ENCODE measurements at regions not wholly inside any gene's neighbourhood (a gene's known extent, or its start where the extent isn't known, plus 50 kb on each side); places are given as distances from the start of the nearest gene placed in this dataset.

- no peak overlapping the region for H3K4me2 ChIP-seq (ENCODE audit: low read depth, low read length, poor library complexity, severe bottlenecking)
- H2AFZ ChIP-seq (ENCODE audit: low read length): no peak overlapping the region
- H3K79me2 ChIP-seq (ENCODE audit: low read length): no peaks in the 10 kb centered on the region
- no peak overlapping the region for H3K9ac ChIP-seq (ENCODE audit: low read length)
- no peaks in the 10 kb centered on the region for H3K4me1 ChIP-seq (ENCODE audit: low read length)
- H3K27ac ChIP-seq (ENCODE audit: low read length): no peak overlapping the region
- H3K4me3 ChIP-seq (ENCODE audit: low read length): no peak overlapping the region
- H4K20me1 ChIP-seq (ENCODE audit: insufficient read depth, low read depth, low read length): no peaks in the 10 kb centered on the region
- H3K27me3 ChIP-seq (ENCODE audit: low read length): no peaks in the 10 kb centered on the region
- H3K9me2 ChIP-seq (replicated peaks; ENCODE audit: insufficient read depth, low read length): no peaks in the 10 kb centered on the region
- no peaks in the 10 kb centered on the region for H3K9me3 ChIP-seq (ENCODE audit: low read length)
- H3K36me3 ChIP-seq (ENCODE audit: insufficient read depth, low read length): no peaks in the 10 kb centered on the region
- no peak for DNase-seq
Measured at GRCh38 chr11:71083105-71083504, 169.3 kb downstream of the SHANK2 start.

- Histone ChIP-seq H3K9me2 (replicated peaks; ENCODE audit: insufficient read depth, low read length) (no peaks in the 10 kb centered on the region), H3K4me1 (ENCODE audit: low read length) (no peaks in the 10 kb centered on the region), H3K9me3 (ENCODE audit: low read length) (no peaks in the 10 kb centered on the region), H3K4me2 (ENCODE audit: low read depth, low read length, poor library complexity, severe bottlenecking) (no peak overlapping the region), H3K4me3 (ENCODE audit: low read length) (no peak overlapping the region), H4K20me1 (ENCODE audit: insufficient read depth, low read depth, low read length) (no peaks in the 10 kb centered on the region), H3K27me3 (ENCODE audit: low read length) (no peaks in the 10 kb centered on the region), H3K27ac (ENCODE audit: low read length) (no peak overlapping the region), H3K36me3 (ENCODE audit: insufficient read depth, low read length) (no peaks in the 10 kb centered on the region), H2AFZ (ENCODE audit: low read length) (no peak overlapping the region), H3K79me2 (ENCODE audit: low read length) (no peaks in the 10 kb centered on the region), H3K9ac (ENCODE audit: low read length) (no peak overlapping the region)
- DNase-seq: no peak
Measured at GRCh38 chr11:71082454-71082853, 169.9 kb downstream of the SHANK2 start.

DNA sequence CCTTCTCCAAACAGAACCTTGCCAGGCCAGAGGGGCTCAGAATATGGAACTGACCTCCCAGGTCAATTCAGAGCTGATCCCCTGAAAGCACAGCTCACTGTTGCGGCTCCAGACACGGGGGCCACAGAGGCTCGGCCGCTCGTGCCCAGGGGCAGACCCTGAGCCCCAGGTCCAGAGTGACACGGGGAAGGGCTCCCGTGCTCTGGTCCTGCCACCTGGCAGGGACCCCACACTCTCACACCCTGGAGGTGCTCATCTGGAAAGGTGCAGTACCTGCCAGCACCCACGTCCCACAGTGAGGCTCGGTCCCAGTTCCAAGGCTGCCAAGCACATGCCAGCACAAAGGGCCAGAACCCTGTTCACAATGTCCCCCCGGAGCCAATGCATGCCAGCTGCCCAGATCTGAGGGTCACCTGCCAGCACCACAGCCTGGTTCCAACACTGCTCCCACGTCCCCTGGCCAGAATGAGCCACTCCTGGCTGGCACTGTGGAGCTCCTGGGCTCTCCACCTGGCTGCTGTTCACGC is 170.6 kb downstream of the SHANK2 start:
- H3K4me3 ChIP-seq (ENCODE audit: low read length): no peak overlapping the region

DNA sequence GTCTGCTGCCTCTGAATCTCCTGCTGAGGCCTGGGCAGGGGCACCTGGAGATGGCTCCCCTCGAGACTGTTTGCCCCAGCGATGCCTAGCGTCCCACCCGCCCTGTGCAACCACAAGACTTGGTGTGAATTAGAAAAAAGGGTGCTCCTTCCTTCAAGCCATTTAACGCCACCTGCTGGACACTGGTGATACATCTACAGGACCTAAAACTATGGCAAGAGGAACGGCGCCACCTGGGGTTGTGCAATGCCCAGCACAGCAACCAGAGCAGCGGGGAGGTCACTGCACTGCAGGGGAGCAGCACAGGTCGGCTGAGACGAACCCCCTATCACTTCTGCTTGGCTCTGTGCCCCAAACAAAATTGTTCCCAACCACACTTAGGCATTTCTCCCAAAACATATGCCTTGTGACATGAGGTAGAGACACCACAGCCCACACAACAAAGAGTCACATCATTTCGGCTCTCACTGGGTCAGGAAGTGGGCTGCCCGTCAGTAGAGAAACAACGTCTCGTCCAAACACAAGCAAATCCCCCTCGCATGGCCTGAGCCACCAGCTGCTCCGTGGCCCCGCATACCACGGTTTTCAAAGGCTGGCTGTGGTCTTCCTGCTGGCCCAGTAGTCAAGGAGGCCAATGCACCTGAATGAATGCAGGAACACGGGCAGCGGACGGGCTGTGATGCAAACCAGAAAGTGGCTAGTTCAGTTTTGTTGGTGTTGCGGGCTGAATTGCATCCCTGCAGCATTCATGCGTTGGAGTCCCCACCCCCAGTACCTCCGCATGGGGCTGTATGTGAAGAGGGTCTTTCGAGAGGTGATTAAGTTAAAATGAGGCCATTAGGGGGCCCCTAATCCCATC is 171.9 kb downstream of the SHANK2 start:
- Histone ChIP-seq H3K4me2 (ENCODE audit: low read depth, low read length, poor library complexity, severe bottlenecking) (no peak overlapping the region), H3K36me3 (ENCODE audit: insufficient read depth, low read length) (no peaks in the 10 kb centered on the region)
- peak; percentile 93 for DNase-seq

More for the DNA sequence above, 170.6 kb downstream of the SHANK2 start:
- Histone ChIP-seq H3K9ac (ENCODE audit: low read length) (no peak overlapping the region), H3K4me2 (ENCODE audit: low read depth, low read length, poor library complexity, severe bottlenecking) (no peak overlapping the region), H3K27me3 (ENCODE audit: low read length) (no peaks in the 10 kb centered on the region), H3K79me2 (ENCODE audit: low read length) (no peaks in the 10 kb centered on the region), H3K27ac (ENCODE audit: low read length) (no peak overlapping the region), H3K9me3 (ENCODE audit: low read length) (no peaks in the 10 kb centered on the region), H2AFZ (ENCODE audit: low read length) (no peak overlapping the region), H3K4me1 (ENCODE audit: low read length) (no peaks in the 10 kb centered on the region), H3K9me2 (replicated peaks; ENCODE audit: insufficient read depth, low read length) (no peaks in the 10 kb centered on the region), H4K20me1 (ENCODE audit: insufficient read depth, low read depth, low read length) (no peaks in the 10 kb centered on the region), H3K36me3 (ENCODE audit: insufficient read depth, low read length) (no peaks in the 10 kb centered on the region)
- no peak for DNase-seq

DNA sequence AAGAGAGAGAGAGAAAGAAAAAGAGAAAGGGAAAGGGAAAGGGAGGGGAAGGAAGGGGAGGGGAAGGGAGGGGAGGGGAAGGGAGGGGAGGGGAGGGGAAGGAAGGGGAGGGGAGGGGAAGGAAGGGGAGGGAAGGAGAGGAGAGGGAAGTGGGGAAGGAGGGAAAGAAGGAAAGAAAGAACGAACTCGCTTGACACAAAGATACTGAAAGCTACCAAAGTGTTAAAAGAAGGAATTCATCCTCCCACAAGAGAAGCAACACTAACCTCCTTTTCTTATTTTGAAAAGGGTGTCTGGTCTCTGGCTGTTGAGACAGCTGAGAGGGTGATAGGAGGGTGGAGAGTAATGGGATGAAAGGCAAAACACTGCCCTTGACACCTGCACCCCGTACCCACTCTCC is 172.6 kb downstream of the SHANK2 start:
- Histone ChIP-seq H2AFZ (ENCODE audit: low read length) (no peak overlapping the region), H3K36me3 (ENCODE audit: insufficient read depth, low read length) (no peaks in the 10 kb centered on the region), H3K9ac (ENCODE audit: low read length) (no peak overlapping the region), H3K4me3 (ENCODE audit: low read length) (no peak overlapping the region), H3K4me2 (ENCODE audit: low read depth, low read length, poor library complexity, severe bottlenecking) (no peak overlapping the region), H3K27me3 (ENCODE audit: low read length) (no peaks in the 10 kb centered on the region), H3K27ac (ENCODE audit: low read length) (no peak overlapping the region), H3K9me2 (replicated peaks; ENCODE audit: insufficient read depth, low read length) (no peaks in the 10 kb centered on the region), H3K9me3 (ENCODE audit: low read length) (no peaks in the 10 kb centered on the region), H3K4me1 (ENCODE audit: low read length) (no peaks in the 10 kb centered on the region), H3K79me2 (ENCODE audit: low read length) (no peaks in the 10 kb centered on the region), H4K20me1 (ENCODE audit: insufficient read depth, low read depth, low read length) (no peaks in the 10 kb centered on the region)
- DNase-seq: no peak

More for the DNA sequence above, 171.9 kb downstream of the SHANK2 start:
- Histone ChIP-seq H3K4me1 (ENCODE audit: low read length) (no peaks in the 10 kb centered on the region), H3K79me2 (ENCODE audit: low read length) (no peaks in the 10 kb centered on the region), H3K4me3 (ENCODE audit: low read length) (no peak overlapping the region), H3K9me3 (ENCODE audit: low read length) (no peaks in the 10 kb centered on the region), H3K27ac (ENCODE audit: low read length) (no peak overlapping the region), H4K20me1 (ENCODE audit: insufficient read depth, low read depth, low read length) (no peaks in the 10 kb centered on the region), H2AFZ (ENCODE audit: low read length) (no peak overlapping the region), H3K9ac (ENCODE audit: low read length) (no peak overlapping the region), H3K27me3 (ENCODE audit: low read length) (no peaks in the 10 kb centered on the region), H3K9me2 (replicated peaks; ENCODE audit: insufficient read depth, low read length) (no peaks in the 10 kb centered on the region)

DNA sequence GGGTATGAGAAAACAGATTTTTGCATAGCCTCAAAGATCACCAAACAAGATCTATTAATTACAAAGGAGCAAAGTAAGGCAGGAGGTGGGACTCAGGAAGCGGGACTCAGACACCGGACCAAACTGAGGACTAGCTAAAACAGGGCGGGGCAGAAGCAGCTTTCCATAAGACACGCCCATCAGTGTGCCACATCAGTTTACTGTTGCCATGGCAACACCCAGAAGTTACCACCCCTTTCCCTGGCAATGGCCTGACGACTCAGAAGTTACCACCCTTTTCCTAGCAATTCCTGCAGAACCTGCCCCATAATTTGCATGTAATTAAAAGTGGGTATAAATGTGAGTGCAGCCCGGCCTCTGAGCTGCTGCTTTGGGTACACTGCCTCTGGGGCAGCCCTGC is 173.9 kb downstream of the SHANK2 start:
- no peaks in the 10 kb centered on the region for H3K9me3 ChIP-seq (ENCODE audit: low read length)
- H3K79me2 ChIP-seq (ENCODE audit: low read length): no peaks in the 10 kb centered on the region
- H3K9ac ChIP-seq (ENCODE audit: low read length): no peak overlapping the region
- no peak overlapping the region for H2AFZ ChIP-seq (ENCODE audit: low read length)
- H4K20me1 ChIP-seq (ENCODE audit: insufficient read depth, low read depth, low read length): no peaks in the 10 kb centered on the region
- DNase-seq: peak; percentile 65
- H3K27me3 ChIP-seq (ENCODE audit: low read length): no peaks in the 10 kb centered on the region
- H3K4me3 ChIP-seq (ENCODE audit: low read length): no peak overlapping the region
- H3K27ac ChIP-seq (ENCODE audit: low read length): no peak overlapping the region
- H3K4me2 ChIP-seq (ENCODE audit: low read depth, low read length, poor library complexity, severe bottlenecking): no peak overlapping the region
- H3K36me3 ChIP-seq (ENCODE audit: insufficient read depth, low read length): no peaks in the 10 kb centered on the region
- no peaks in the 10 kb centered on the region for H3K4me1 ChIP-seq (ENCODE audit: low read length)
- H3K9me2 ChIP-seq (replicated peaks; ENCODE audit: insufficient read depth, low read length): no peaks in the 10 kb centered on the region

GRCh38 chr11:71076525-71077304 is 175.7 kb downstream of the SHANK2 start:
- Histone ChIP-seq H3K4me3 (ENCODE audit: low read length) (no peak overlapping the region), H2AFZ (ENCODE audit: low read length) (no peak overlapping the region), H3K9me3 (ENCODE audit: low read length) (no peaks in the 10 kb centered on the region), H3K9ac (ENCODE audit: low read length) (no peak overlapping the region), H3K79me2 (ENCODE audit: low read length) (no peaks in the 10 kb centered on the region), H3K9me2 (replicated peaks; ENCODE audit: insufficient read depth, low read length) (no peaks in the 10 kb centered on the region), H4K20me1 (ENCODE audit: insufficient read depth, low read depth, low read length) (no peaks in the 10 kb centered on the region), H3K4me2 (ENCODE audit: low read depth, low read length, poor library complexity, severe bottlenecking) (no peak overlapping the region), H3K27ac (ENCODE audit: low read length) (no peak overlapping the region), H3K4me1 (ENCODE audit: low read length) (no peaks in the 10 kb centered on the region), H3K27me3 (ENCODE audit: low read length) (no peaks in the 10 kb centered on the region), H3K36me3 (ENCODE audit: insufficient read depth, low read length) (no peaks in the 10 kb centered on the region)
- DNase-seq: no peak

- Histone ChIP-seq H4K20me1 (ENCODE audit: insufficient read depth, low read depth, low read length) (no peaks in the 10 kb centered on the region), H3K4me1 (ENCODE audit: low read length) (no peaks in the 10 kb centered on the region), H3K4me3 (ENCODE audit: low read length) (no peak overlapping the region), H3K9ac (ENCODE audit: low read length) (no peak overlapping the region), H3K9me3 (ENCODE audit: low read length) (no peaks in the 10 kb centered on the region), H3K9me2 (replicated peaks; ENCODE audit: insufficient read depth, low read length) (no peaks in the 10 kb centered on the region), H3K79me2 (ENCODE audit: low read length) (no peaks in the 10 kb centered on the region), H3K36me3 (ENCODE audit: insufficient read depth, low read length) (no peaks in the 10 kb centered on the region), H3K27ac (ENCODE audit: low read length) (no peak overlapping the region), H2AFZ (ENCODE audit: low read length) (no peak overlapping the region), H3K4me2 (ENCODE audit: low read depth, low read length, poor library complexity, severe bottlenecking) (no peak overlapping the region), H3K27me3 (ENCODE audit: low read length) (no peaks in the 10 kb centered on the region)
- no peak for DNase-seq
Measured at GRCh38 chr11:71075871-71076420, 176.4 kb downstream of the SHANK2 start.
